HG03354 (cell line): ENCODE measurements at regions not wholly inside any gene's neighbourhood (a gene's known extent, or its start where the extent isn't known, plus 50 kb on each side); places are given as distances from the start of the nearest gene placed in this dataset.
A peak's percentile ranks its signal among the peaks of the same experiment; 100 is the strongest.
"Not testable (repeated sequence)": the region's sequence is repeated elsewhere in the genome, so short reads cannot be mapped to it uniquely, and the experiment has no call there.

Experiments used
- ATAC-seq: cut with Tn5 transposase; IDR thresholded peaks from one replicate; pipeline ENCODE4 v1.9.1; 2021; ENCODE audit warnings: mild to moderate bottlenecking; ENCODE audit not compliant: unreplicated experiment, poor library complexity, severe bottlenecking

GRCh38 chr12:92414170-92415070 is 268.8 kb upstream of the BTG1 start:
- no peak for ATAC-seq

GRCh38 chr12:92413286-92413685 is 267.6 kb upstream of the BTG1 start:
- no peak for ATAC-seq

- no peak for ATAC-seq
These were observed 267.2 kb upstream of the BTG1 start for GRCh38 chr12:92412856-92413255.

GRCh38 chr12:92411687-92412086 is 266.0 kb upstream of the BTG1 start:
- no peak for ATAC-seq

GRCh38 chr12:92408072-92408900 is 262.6 kb upstream of the BTG1 start:
- no peak for ATAC-seq

- ATAC-seq: not testable (repeated sequence)
These were observed 260.9 kb upstream of the BTG1 start for GRCh38 chr12:92406404-92407070.

- not testable (repeated sequence) for ATAC-seq
These were observed 260.2 kb upstream of the BTG1 start for GRCh38 chr12:92405801-92406251.

GRCh38 chr12:92404921-92405320 is 259.3 kb upstream of the BTG1 start:
- ATAC-seq: no peak

GRCh38 chr12:92404259-92404894 is 258.7 kb upstream of the BTG1 start:
- peak; percentile 14 for ATAC-seq

- peak; percentile 87 for ATAC-seq
These were observed 257.8 kb upstream of the BTG1 start for GRCh38 chr12:92403210-92404175.

GRCh38 chr12:92402415-92402814 is 256.8 kb upstream of the BTG1 start:
- ATAC-seq: no peak

- ATAC-seq: no peak
These were observed 254.4 kb upstream of the BTG1 start for GRCh38 chr12:92400006-92400405.

GRCh38 chr12:92398565-92399309 is 253.1 kb upstream of the BTG1 start:
- ATAC-seq: peak; percentile 40

- no peak for ATAC-seq
These were observed 251.1 kb upstream of the BTG1 start for GRCh38 chr12:92396647-92397252.

GRCh38 chr12:92395322-92395721 is 249.7 kb upstream of the BTG1 start:
- ATAC-seq: no peak

- no peak for ATAC-seq
These were observed 249.2 kb upstream of the BTG1 start for GRCh38 chr12:92394895-92395294.

- ATAC-seq: no peak
These were observed 247.9 kb upstream of the BTG1 start for GRCh38 chr12:92393504-92393903.
